SJSA1 (cell line): ENCODE measurements at regions not wholly inside any gene's neighbourhood (a gene's known extent, or its start where the extent isn't known, plus 50 kb on each side); places are given as distances from the start of the nearest gene placed in this dataset.
"Not testable (repeated sequence)": the region's sequence is repeated elsewhere in the genome, so short reads cannot be mapped to it uniquely, and the experiment has no call there.

Source experiments
- DNase-seq, 2 experiments: peaks; one replicate each; pipeline ENCODE4 v3.0.0-alpha.2; 2015 to 2020; ENCODE audit warnings: low spot score in 2 of 2, low read depth in 1 of 2
- H3K27ac ChIP-seq: fragments of 250-450 bp; sonication (Bioruptor Pico); 2 replicates; pipeline ENCODE4 v1.5.1; 2020; ENCODE audit warnings: mild to moderate bottlenecking, moderate library complexity
- H3K27me3 ChIP-seq: fragments of 250-450 bp; sonication (Bioruptor Pico); replicated peaks from 2 replicates; pipeline ENCODE4 v1.5.1; 2020; ENCODE audit warnings: mild to moderate bottlenecking, moderate library complexity
- H3K36me3 ChIP-seq: fragments of 250-450 bp; sonication (Bioruptor Pico); 2 replicates; pipeline ENCODE4 v1.5.1; 2020; ENCODE audit warnings: mild to moderate bottlenecking
- H3K4me1 ChIP-seq: fragments of 250-450 bp; sonication (Bioruptor Pico); replicated peaks from 2 replicates; pipeline ENCODE4 v1.6.1; 2021; ENCODE audit warnings: mild to moderate bottlenecking
- H3K4me3 ChIP-seq: fragments of 250-450 bp; sonication (Bioruptor Pico); 2 replicates; pipeline ENCODE4 v1.5.1; 2020; ENCODE audit warnings: mild to moderate bottlenecking
- H3K9me3 ChIP-seq: fragments of 250-450 bp; sonication (Bioruptor Pico); replicated peaks from 2 replicates; pipeline ENCODE4 v1.5.1; 2020; ENCODE audit warnings: mild to moderate bottlenecking

DNA sequence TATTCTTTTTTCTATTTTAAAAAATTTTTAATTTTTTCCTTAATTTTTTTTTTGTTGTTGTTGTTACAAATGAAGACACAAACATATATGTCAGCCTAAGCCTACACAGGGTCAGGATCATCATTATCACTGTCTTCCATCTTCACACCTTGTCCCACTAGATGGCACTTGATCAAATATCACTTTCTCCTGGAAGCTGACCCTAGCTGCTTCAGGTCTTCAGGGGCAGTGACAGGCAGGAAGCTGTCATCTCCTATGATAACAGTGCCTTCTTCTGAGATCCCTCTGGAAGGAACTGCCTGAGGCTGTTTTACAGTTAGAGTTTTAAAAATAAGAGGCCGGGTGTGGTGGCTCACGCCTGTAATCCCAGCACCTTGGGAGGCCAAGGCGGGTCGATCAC, 70.2 kb upstream of the EEF1E1 start:
- H3K9me3 ChIP-seq: no peaks in the 10 kb centered on the region
- H3K36me3 ChIP-seq: no peaks in the 10 kb centered on the region
- H3K27ac ChIP-seq: no peak overlapping the region
- no peak for DNase-seq
- H3K4me3 ChIP-seq: no peak overlapping the region
- H3K4me1 ChIP-seq: peaks cover 16% of the 10 kb centered on the region
- no peaks in the 10 kb centered on the region for H3K27me3 ChIP-seq

DNA sequence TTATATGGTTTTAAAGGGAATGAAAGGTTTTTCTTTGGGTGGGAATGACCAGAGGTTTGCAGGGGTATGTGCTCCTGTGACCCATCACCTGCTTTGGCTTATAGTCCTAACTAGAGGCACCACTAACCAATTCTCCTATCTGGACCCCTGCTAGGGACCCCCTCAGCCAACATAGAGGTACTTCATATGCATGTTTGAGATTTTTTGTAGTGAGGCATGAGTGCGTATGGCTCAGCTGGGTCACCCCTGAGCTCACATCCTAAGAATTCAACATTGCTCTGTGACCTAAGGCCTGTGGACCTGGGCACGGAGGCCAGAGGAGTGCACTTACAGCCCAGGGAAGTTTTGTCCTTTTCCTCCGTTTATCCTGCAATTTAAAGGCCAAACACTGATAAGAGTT, 68.4 kb upstream of the EEF1E1 start:
- H3K27me3 ChIP-seq: no peaks in the 10 kb centered on the region
- no peaks in the 10 kb centered on the region for H3K36me3 ChIP-seq
- H3K4me1 ChIP-seq: peaks cover 13% of the 10 kb centered on the region
- H3K4me3 ChIP-seq: no peak overlapping the region
- H3K27ac ChIP-seq: no peak overlapping the region
- no peaks in the 10 kb centered on the region for H3K9me3 ChIP-seq
- no peak for DNase-seq

DNA sequence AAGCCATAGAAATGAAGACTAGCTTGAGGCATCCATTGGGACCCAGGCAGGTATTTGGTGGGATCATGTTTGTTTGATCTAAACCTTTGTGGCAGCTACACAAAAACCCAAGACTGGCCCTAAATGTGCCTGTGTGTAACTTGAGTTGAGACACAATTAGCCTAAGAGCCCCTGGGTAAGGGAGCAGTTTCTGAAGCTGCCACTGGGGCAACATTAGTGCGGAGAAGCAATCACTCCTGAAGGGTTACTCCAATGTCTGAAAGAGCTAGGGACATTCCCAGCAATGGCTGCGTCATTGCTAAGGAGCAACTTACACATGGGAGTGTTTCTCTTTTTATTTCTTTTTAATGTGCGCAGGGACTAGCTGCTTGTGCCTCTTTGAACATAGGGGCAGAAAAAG, 67.9 kb upstream of the EEF1E1 start:
- H3K27ac ChIP-seq: no peak overlapping the region
- H3K36me3 ChIP-seq: no peaks in the 10 kb centered on the region
- H3K4me3 ChIP-seq: no peak overlapping the region
- H3K27me3 ChIP-seq: no peaks in the 10 kb centered on the region
- H3K9me3 ChIP-seq: no peaks in the 10 kb centered on the region
- H3K4me1 ChIP-seq: peaks cover 7% of the 10 kb centered on the region
- no peak for DNase-seq

DNA sequence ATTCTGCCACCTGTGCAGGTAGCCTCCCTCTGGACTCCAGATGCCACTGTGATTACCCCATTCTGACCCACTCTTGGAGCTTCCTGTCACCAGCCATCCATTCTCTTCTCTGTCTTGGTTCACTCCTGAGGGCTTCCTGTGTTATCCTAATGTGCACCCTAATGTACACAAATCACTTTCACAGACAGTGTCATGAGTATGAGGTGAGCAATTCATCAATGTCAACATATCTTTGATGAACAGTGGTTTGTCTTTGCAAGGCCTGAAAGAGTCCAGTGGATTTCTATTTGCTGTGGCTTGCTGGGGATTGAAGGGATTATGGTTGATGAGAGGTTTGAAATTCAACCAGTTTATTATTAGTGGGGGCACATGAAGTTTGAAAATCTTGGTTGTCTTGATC, 63.8 kb upstream of the EEF1E1 start:
- H3K27me3 ChIP-seq: no peaks in the 10 kb centered on the region
- H3K9me3 ChIP-seq: no peaks in the 10 kb centered on the region
- no peaks in the 10 kb centered on the region for H3K4me1 ChIP-seq
- no peaks in the 10 kb centered on the region for H3K36me3 ChIP-seq
- H3K27ac ChIP-seq: no peak overlapping the region
- H3K4me3 ChIP-seq: no peak overlapping the region
- no peak for DNase-seq

DNA sequence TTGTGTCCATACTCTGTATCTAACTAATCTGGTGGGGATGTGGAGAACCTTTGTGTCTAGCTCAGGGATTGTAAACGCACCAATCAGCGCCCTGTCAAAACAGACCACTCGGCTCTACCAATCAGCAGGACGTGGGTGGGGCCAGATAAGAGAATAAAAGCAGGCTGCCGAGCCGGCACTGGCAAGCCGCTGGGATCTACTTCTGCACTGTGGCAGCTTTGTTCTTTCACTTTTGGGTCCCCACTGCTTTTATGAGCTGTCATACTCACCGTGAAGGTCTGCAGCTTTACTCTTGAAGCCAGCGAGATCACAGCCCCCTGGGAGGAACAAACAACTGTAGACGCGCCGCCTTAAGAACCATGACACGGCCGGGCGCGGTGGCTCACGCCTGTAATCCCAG, 62.7 kb upstream of the EEF1E1 start:
- DNase-seq, H3K4me3 ChIP-seq, H3K27ac ChIP-seq, H3K4me1 ChIP-seq, H3K36me3 ChIP-seq, H3K27me3 ChIP-seq, H3K9me3 ChIP-seq: not testable (repeated sequence)

DNA sequence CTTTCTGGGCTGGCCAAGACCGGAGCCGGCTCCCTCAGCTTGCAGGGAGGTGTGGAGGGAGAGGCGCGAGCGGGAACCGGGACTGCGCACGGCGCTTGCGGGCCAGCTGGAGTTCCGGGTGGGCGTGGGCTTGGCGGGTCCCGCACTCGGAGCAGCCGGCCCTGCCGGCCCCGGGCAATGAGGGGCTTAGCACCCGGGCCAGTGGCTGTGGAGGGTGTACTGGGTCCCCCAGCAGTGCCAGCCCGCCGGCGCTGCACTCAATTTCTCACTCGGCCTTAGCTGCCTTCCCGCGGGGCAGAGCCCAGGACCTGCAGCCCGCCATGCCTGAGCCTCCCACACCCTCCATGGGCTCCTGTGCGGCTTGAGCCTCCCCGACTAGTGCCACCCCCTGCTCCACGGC, 61.9 kb upstream of the EEF1E1 start:
- not testable (repeated sequence) for H3K4me3 ChIP-seq, H3K36me3 ChIP-seq, H3K4me1 ChIP-seq, DNase-seq, H3K27me3 ChIP-seq, H3K9me3 ChIP-seq, H3K27ac ChIP-seq

DNA sequence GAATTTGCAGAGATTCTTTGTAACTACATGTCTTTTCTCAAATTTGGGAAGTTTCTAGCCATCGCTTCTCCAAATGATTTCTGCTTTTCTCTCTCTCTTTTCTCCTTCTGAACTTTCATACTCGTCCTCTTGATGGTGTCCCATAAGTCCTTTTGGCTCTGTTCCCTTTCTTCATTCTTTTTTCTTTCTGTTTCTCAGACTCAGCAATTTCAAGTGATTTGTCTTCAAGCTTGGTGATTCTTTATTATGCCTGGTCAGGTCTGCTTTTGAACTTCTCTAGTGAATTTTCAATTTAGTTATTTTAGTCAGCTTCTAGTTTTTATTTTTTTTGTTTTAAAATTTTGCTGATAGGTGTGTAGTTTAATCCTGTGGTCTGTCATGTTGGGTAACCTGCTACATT, 57.6 kb upstream of the EEF1E1 start:
- H3K27ac ChIP-seq: no peak overlapping the region
- H3K9me3 ChIP-seq: no peaks in the 10 kb centered on the region
- no peak overlapping the region for H3K4me3 ChIP-seq
- H3K27me3 ChIP-seq: no peaks in the 10 kb centered on the region; the same call in 1 of the 2 replicates
- no peaks in the 10 kb centered on the region for H3K4me1 ChIP-seq
- DNase-seq: no peak
- no peaks in the 10 kb centered on the region for H3K36me3 ChIP-seq

DNA sequence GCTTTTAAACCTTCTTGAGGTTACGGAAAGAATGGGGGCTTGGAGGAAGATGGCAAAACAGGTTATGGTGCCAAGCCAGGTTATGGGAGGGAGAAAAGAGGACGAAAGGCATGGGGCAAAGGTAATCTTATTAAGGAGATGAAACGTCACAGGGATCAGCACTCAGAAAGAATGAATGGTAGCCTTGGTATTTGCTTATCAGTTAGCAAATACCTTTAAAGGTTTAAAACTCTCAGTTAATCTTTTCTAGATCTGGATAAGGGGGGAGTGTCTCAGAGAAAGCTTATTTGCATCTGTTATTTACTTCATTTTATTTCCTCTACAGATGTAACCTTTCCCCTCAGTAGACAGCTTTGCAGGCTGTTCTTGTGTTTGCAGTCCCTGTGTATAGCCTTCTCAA, 55.5 kb upstream of the EEF1E1 start:
- no peaks in the 10 kb centered on the region for H3K4me1 ChIP-seq
- no peak overlapping the region for H3K4me3 ChIP-seq
- H3K36me3 ChIP-seq: no peaks in the 10 kb centered on the region
- H3K9me3 ChIP-seq: no peaks in the 10 kb centered on the region
- no peak for DNase-seq
- H3K27ac ChIP-seq: no peak overlapping the region
- H3K27me3 ChIP-seq: no peaks in the 10 kb centered on the region; the same call in none of the 2 replicates

DNA sequence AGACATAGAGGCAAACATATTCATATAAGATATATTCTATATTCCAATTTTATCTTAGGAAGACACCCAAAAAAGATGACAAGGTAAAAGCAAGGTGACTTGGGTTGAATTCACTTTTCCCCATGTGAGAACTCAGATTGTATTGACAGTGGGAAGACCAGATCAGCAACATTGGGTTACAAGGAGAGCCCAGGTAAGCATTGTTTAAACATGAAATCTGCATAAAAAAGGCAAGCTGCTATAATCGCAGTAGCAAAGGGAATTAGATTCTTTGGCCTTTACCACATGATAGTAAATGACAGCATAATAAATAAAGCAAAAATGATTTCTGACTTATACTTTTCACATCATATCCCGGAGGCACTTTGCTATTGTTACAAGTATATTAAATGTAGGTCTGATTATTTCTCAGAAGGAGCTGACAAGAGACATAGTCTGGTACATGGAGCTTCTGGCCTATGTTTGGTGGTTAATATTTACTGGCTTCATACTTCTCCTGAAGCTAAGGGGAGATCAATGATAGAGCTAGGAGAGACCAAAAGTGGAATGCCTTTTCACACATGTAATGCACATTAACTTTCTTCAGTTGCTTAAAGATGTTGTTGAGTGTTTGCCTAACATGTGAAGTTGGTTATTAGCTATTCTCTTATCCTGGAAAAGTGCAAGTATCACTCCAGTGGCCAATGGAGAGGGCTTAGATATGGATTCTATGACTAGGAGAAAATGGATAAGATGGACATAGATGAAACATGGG, 53.1 kb upstream of the EEF1E1 start:
- Histone ChIP-seq H3K4me1 (no peaks in the 10 kb centered on the region), H3K9me3 (no peaks in the 10 kb centered on the region), H3K27me3 (no peaks in the 10 kb centered on the region; the same call in none of the 2 replicates), H3K4me3 (no peak overlapping the region), H3K36me3 (no peaks in the 10 kb centered on the region), H3K27ac (no peak overlapping the region)
- no peak for DNase-seq
